OCI-LY3 (cell line): ENCODE measurements at regions not wholly inside any gene's neighbourhood (a gene's known extent, or its start where the extent isn't known, plus 50 kb on each side); places are given as distances from the start of the nearest gene placed in this dataset.

ENCODE experiments used
- H2AFZ ChIP-seq: fragments of 200-600, 300-600 bp; shearing (Covaris generic); 2 replicates; pipeline ENCODE4 v1.6.0; 2014; ENCODE audit warnings: antibody characterized with exemption, low read depth, low read length
- H3K27ac ChIP-seq: fragments of 200-600, 300-600 bp; sonication (generic); 2 replicates; pipeline ENCODE4 v1.5.1; 2014; ENCODE audit warnings: mild to moderate bottlenecking, low read length, moderate library complexity, mixed read lengths
- H3K27me3 ChIP-seq: fragments of 200-600, 300-600 bp; sonication (generic); 2 replicates; pipeline ENCODE4 v1.6.1; 2014; ENCODE audit warnings: low read depth, low read length, mixed read lengths
- H3K36me3 ChIP-seq: fragments of 200-600, 300-600 bp; sonication (generic); replicated peaks from 2 replicates; pipeline ENCODE3; 2014; ENCODE audit warnings: low read depth, low read length, mixed read lengths
- H3K4me1 ChIP-seq: fragments of 300-600, 200-600 bp; sonication (generic); 2 replicates; pipeline ENCODE4 v1.6.1; 2014; ENCODE audit warnings: low read length, mixed read lengths
- H3K4me2 ChIP-seq: fragments of 200-600, 300-600 bp; sonication (generic); 2 replicates; pipeline ENCODE4 v1.6.1; 2014; ENCODE audit warnings: low read length, mixed read lengths
- H3K4me3 ChIP-seq: fragments of 300-600, 200-600 bp; sonication (generic); 2 replicates; pipeline ENCODE4 v1.5.1; 2014; ENCODE audit warnings: antibody characterized with exemption, mild to moderate bottlenecking, low read length, moderate library complexity
- H3K79me2 ChIP-seq: fragments of 300-600, 200-600 bp; shearing (Covaris generic); 2 replicates; pipeline ENCODE4 v1.6.1; 2014; ENCODE audit warnings: mild to moderate bottlenecking, low read length, mixed read lengths
- H3K9ac ChIP-seq: fragments of 300-600, 200-600 bp; shearing (Covaris generic); 2 replicates; pipeline ENCODE4 v1.6.0; 2014; ENCODE audit warnings: mild to moderate bottlenecking, low read length, moderate library complexity
- H3K9me3 ChIP-seq: fragments of 200-600, 300-600 bp; shearing (Covaris generic); 2 replicates; pipeline ENCODE4 v1.6.1; 2014; ENCODE audit warnings: low read length, mixed read lengths; ENCODE audit not compliant: insufficient read depth
- H4K20me1 ChIP-seq: fragments of 200-600, 300-600 bp; sonication (generic); 2 replicates; pipeline ENCODE4 v1.6.1; 2016; ENCODE audit warnings: low read length, mixed read lengths; ENCODE audit not compliant: insufficient read depth
- CTCF ChIP-seq: fragments of 200-600, 300-600 bp; sonication (generic); IDR thresholded peaks from 2 replicates; pipeline ENCODE4 v1.5.1; 2014; ENCODE audit warnings: antibody characterized with exemption, low read length, low read depth
- EZH2phosphoT487 ChIP-seq: fragments of 200-600 bp; shearing (Covaris generic); IDR thresholded peaks from 2 replicates; pipeline ENCODE4 v1.6.1; 2018; ENCODE audit warnings: antibody characterized with exemption, mixed run types, low read depth

GRCh38 chr18:27314996-27315395 is 129.9 kb upstream of the CHST9 start:
- Histone ChIP-seq H3K4me1 (no peaks in the 10 kb centered on the region), H3K27me3 (no peaks in the 10 kb centered on the region), H3K4me3 (no peak overlapping the region), H3K9ac (no peak overlapping the region), H2AFZ (no peak overlapping the region), H3K36me3 (no peaks in the 10 kb centered on the region), H3K9me3 (no peaks in the 10 kb centered on the region), H3K27ac (no peak overlapping the region), H3K4me2 (no peak overlapping the region), H4K20me1 (no peaks in the 10 kb centered on the region), H3K79me2 (no peaks in the 10 kb centered on the region)
- TF ChIP-seq EZH2phosphoT487 (no peak), CTCF (no peak)

GRCh38 chr18:27313678-27314077 is 128.6 kb upstream of the CHST9 start:
- Histone ChIP-seq H4K20me1 (no peaks in the 10 kb centered on the region), H2AFZ (no peak overlapping the region), H3K9ac (no peak overlapping the region), H3K9me3 (no peaks in the 10 kb centered on the region), H3K4me1 (no peaks in the 10 kb centered on the region), H3K27ac (no peak overlapping the region), H3K36me3 (no peaks in the 10 kb centered on the region), H3K27me3 (no peaks in the 10 kb centered on the region), H3K4me2 (no peak overlapping the region), H3K79me2 (no peaks in the 10 kb centered on the region), H3K4me3 (no peak overlapping the region)
- TF ChIP-seq EZH2phosphoT487 = no peak
- no peak for TF ChIP-seq CTCF

GRCh38 chr18:27312853-27313252 is 127.7 kb upstream of the CHST9 start:
- H3K4me2 ChIP-seq = no peak overlapping the region
- no peak overlapping the region for H3K4me3 ChIP-seq
- H4K20me1 ChIP-seq = no peaks in the 10 kb centered on the region
- H3K27ac ChIP-seq = no peak overlapping the region
- TF ChIP-seq CTCF (no peak), EZH2phosphoT487 (no peak)
- H3K4me1 ChIP-seq = no peaks in the 10 kb centered on the region
- no peaks in the 10 kb centered on the region for H3K9me3 ChIP-seq
- H3K36me3 ChIP-seq = no peaks in the 10 kb centered on the region
- H3K9ac ChIP-seq = no peak overlapping the region
- H3K27me3 ChIP-seq = no peaks in the 10 kb centered on the region
- no peaks in the 10 kb centered on the region for H3K79me2 ChIP-seq
- no peak overlapping the region for H2AFZ ChIP-seq

GRCh38 chr18:27312153-27312552 is 127.0 kb upstream of the CHST9 start:
- Histone ChIP-seq H3K4me1 (no peaks in the 10 kb centered on the region), H3K27me3 (no peaks in the 10 kb centered on the region), H4K20me1 (no peaks in the 10 kb centered on the region), H2AFZ (no peak overlapping the region), H3K27ac (no peak overlapping the region), H3K79me2 (no peaks in the 10 kb centered on the region), H3K4me3 (no peak overlapping the region), H3K9ac (no peak overlapping the region), H3K9me3 (no peaks in the 10 kb centered on the region), H3K36me3 (no peaks in the 10 kb centered on the region), H3K4me2 (no peak overlapping the region)
- no peak for TF ChIP-seq EZH2phosphoT487
- no peak for TF ChIP-seq CTCF
